ENCODE measurements at regions not wholly inside any gene's neighbourhood (a gene's known extent, or its start where the extent isn't known, plus 50 kb on each side); places are given as distances from the start of the nearest gene placed in this dataset.

- no peak for DNase-seq (ENCODE audit: extremely low read depth in 1 of 11, low read depth in 9 of 11, low spot score in 4 of 11)
Observed at GRCh38 chr2:125037135-125037653, 1012.1 kb downstream of the CNTNAP5 start.

GRCh38 chr2:125041846-125042245 is 1016.8 kb downstream of the CNTNAP5 start:
- no peak for DNase-seq (ENCODE audit: extremely low read depth in 1 of 11, low read depth in 9 of 11, low spot score in 4 of 11)

- DNase-seq (ENCODE audit: extremely low read depth in 1 of 11, low read depth in 9 of 11, low spot score in 4 of 11), result no peak
Observed at GRCh38 chr2:125042727-125043126, 1017.6 kb downstream of the CNTNAP5 start.

GRCh38 chr2:125070726-125071505 is 1045.8 kb downstream of the CNTNAP5 start:
- peak in 1 of 11 donors; percentile 3 for DNase-seq (ENCODE audit: extremely low read depth in 1 of 11, low read depth in 9 of 11, low spot score in 4 of 11)

GRCh38 chr2:125073440-125073839 is 1048.4 kb downstream of the CNTNAP5 start:
- no peak for DNase-seq (ENCODE audit: extremely low read depth in 1 of 11, low read depth in 9 of 11, low spot score in 4 of 11)

GRCh38 chr2:125085904-125086303 is 1060.8 kb downstream of the CNTNAP5 start:
- DNase-seq (ENCODE audit: extremely low read depth in 1 of 11, low read depth in 9 of 11, low spot score in 4 of 11), result no peak

GRCh38 chr2:125086313-125087184 is 1061.5 kb downstream of the CNTNAP5 start:
- DNase-seq (ENCODE audit: extremely low read depth in 1 of 11, low read depth in 9 of 11, low spot score in 4 of 11), result no peak

GRCh38 chr2:125092276-125093009 is 1067.4 kb downstream of the CNTNAP5 start:
- no peak for DNase-seq (ENCODE audit: extremely low read depth in 1 of 11, low read depth in 9 of 11, low spot score in 4 of 11)

GRCh38 chr2:125095826-125096225 is 1070.7 kb downstream of the CNTNAP5 start:
- DNase-seq (ENCODE audit: extremely low read depth in 1 of 11, low read depth in 9 of 11, low spot score in 4 of 11), result no peak

GRCh38 chr2:125106710-125107109 is 1081.6 kb downstream of the CNTNAP5 start:
- no peak for DNase-seq (ENCODE audit: extremely low read depth in 1 of 11, low read depth in 9 of 11, low spot score in 4 of 11)

GRCh38 chr2:125107446-125107845 is 1082.4 kb downstream of the CNTNAP5 start:
- DNase-seq (ENCODE audit: extremely low read depth in 1 of 11, low read depth in 9 of 11, low spot score in 4 of 11), result no peak

- no peak for DNase-seq (ENCODE audit: extremely low read depth in 1 of 11, low read depth in 9 of 11, low spot score in 4 of 11)
Observed at GRCh38 chr2:125108251-125108650, 1083.2 kb downstream of the CNTNAP5 start.

- no peak for DNase-seq (ENCODE audit: extremely low read depth in 1 of 11, low read depth in 9 of 11, low spot score in 4 of 11)
Observed at GRCh38 chr2:125125902-125126301, 1100.8 kb downstream of the CNTNAP5 start.

- DNase-seq (ENCODE audit: extremely low read depth in 1 of 11, low read depth in 9 of 11, low spot score in 4 of 11), result no peak
Observed at GRCh38 chr2:125160947-125161346, 1135.9 kb downstream of the CNTNAP5 start.

- no peak for DNase-seq (ENCODE audit: extremely low read depth in 1 of 11, low read depth in 9 of 11, low spot score in 4 of 11)
Observed at GRCh38 chr2:125167152-125167551, 1142.1 kb downstream of the CNTNAP5 start.

- DNase-seq (ENCODE audit: extremely low read depth in 1 of 11, low read depth in 9 of 11, low spot score in 4 of 11), result no peak
Observed at GRCh38 chr2:125167820-125168219, 1142.7 kb downstream of the CNTNAP5 start.

GRCh38 chr2:125168442-125168841 is 1143.4 kb downstream of the CNTNAP5 start:
- DNase-seq (ENCODE audit: extremely low read depth in 1 of 11, low read depth in 9 of 11, low spot score in 4 of 11), result no peak

GRCh38 chr2:125169022-125169763 is 1144.1 kb downstream of the CNTNAP5 start:
- DNase-seq (ENCODE audit: extremely low read depth in 1 of 11, low read depth in 9 of 11, low spot score in 4 of 11), result no peak

GRCh38 chr2:125169764-125170146 is 1144.7 kb downstream of the CNTNAP5 start:
- no peak for DNase-seq (ENCODE audit: extremely low read depth in 1 of 11, low read depth in 9 of 11, low spot score in 4 of 11)
